Posterior cingulate gyrus (tissue), 11 donors: ENCODE measurements at regions not wholly inside any gene's neighbourhood (a gene's known extent, or its start where the extent isn't known, plus 50 kb on each side); places are given as distances from the start of the nearest gene placed in this dataset.

Source experiments
- DNase-seq, 10 donors: peaks; one replicate each; pipeline versions ENCODE4 v3.0.0 to v3.0.0-alpha.2; 2020 to 2021; ENCODE audit warnings: mixed read lengths in 3 of 10
- intact Hi-C: fragments of 100-400 bp; cut with DNase I; formaldehyde crosslinking; loops from one replicate; pipeline ENCODE4 v1.15.1; 2023

DNA sequence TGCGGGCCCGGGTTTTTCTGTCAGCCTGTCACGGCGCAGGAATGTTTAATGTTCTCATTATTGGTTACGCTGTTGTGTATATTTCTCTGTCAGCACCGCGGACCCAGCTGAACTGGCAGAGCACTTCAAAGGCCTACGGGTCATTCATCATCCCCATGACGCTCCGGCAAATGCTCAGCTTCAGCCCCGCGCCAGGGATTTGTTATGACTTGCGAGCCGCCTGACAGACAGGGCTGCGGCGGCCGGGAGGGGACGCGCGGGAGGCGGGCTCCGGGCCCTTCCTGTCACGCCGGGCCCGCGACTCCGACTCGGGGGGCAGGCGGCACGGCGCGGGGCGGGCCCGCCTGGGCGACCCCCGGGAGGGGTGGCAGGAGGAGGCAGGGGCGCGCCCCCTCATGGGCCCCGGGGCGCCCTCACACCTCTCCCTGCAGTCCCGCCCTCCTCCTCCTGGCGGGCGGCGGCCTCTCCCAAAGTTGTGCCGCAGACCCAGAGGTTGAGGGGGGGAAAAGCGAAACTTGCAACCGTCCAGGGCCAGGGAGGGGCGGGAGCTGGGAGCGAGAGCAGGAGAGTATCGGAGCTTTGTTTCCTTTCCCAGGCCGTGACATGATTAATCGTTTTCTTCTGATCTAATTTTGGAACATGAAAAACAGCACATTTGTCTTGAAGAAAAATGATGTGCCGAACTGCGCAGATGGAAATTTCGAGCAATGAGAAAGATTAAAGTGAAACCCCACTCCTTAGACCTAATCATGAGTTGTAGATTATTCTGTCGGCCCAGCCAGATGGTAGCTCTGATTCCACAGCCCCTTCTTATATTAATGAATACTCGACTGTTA, 59.3 kb upstream of the COMTD1 start:
- intact Hi-C loops: no loop called here
- DNase-seq: peak; percentile 26 to 93 (median 60)

DNA sequence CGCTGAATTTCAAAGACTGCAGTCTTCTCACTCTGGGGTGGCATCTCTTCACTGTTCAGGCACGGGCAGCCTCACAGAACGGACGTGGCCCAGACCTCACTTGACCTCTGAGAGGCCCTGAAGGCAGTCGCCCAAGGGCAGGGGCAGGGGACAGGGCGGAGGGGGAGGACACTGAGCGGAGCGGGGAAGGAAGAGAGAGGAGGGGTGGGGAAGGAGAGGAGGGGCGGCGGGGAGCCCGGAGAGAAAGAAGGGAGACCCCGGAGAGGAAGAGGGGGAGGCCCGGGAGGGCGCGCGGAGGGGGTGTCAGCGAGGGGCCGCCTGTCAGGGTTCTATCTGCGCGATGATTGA, 58.7 kb upstream of the COMTD1 start:
- no peak for DNase-seq

DNA sequence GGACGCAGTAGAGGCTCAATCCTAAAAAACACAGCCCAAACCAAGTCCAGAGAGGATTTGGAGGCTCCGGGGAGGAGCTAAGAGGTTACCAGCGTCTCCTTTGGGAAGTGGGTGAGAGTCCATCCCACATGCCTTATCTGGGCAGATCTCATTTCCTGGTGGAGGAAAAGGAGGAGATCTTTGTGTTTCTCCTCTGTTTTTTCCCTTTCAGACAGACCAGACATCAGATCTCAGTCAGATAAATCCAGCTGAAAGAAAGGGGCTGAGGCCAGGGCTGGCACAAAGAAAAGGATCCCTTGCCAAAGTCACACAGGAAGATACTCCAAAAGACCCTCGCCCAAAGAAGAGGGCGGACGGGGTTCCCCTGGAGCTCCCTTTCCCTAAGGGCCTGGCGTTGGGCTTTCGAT, 58.3 kb upstream of the COMTD1 start:
- intact Hi-C loops: no loop called here
- no peak for DNase-seq

More for the DNA sequence above, 58.7 kb upstream of the COMTD1 start:
- intact Hi-C loops: no loop called here

DNA sequence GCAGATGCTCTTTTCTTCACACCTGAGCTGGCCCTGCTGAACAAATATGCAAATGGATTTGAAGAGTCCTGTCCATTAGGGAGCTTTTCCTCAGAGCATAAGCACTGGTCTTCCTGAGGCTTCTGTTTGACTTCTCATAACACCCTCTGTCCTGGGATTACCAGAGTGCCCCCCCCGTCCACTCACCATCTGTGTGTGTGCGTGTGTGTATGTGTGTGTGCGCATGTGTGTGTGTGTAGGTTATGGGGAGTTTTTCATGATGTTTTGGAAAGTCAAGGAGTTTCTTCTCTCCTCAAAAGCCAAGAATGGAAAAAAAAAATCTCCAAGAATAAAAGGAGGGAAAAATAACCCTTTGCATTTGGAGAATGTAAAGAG, 57.7 kb upstream of the COMTD1 start:
- intact Hi-C loops: no loop called here
- no peak for DNase-seq

DNA sequence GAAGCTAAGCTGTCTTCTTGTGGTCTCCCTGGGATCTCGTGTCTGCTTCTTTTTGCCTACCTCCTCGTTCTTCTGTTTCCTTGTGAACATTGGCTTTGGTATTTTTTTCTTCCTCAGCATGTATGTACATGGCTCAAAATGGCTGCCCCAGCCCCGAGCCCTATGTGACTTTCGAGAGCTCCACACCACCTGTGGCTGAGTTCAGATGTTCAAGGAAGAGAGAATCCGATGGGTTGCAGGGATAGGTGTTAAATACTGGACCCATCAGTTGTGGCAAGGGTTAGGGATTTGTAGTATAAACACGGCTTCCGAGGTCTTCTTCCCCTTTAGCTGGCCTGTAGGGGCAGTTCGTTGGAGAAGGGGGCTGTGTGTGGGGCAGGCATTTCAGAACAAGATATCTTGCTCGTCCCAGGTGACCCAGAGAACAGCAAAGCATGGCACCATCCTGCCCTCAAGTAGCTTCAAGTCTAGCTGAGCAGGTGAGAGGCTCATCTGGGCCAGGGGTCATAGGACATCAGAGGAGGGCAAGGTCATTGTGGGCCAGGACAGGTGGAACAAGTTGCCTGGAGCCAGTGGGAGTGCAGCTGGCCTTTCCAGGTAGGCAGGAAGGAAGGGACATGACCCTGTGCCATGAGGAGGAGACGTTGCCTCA, 57.2 kb upstream of the COMTD1 start:
- intact Hi-C loops: no loop called here
- no peak for DNase-seq

DNA sequence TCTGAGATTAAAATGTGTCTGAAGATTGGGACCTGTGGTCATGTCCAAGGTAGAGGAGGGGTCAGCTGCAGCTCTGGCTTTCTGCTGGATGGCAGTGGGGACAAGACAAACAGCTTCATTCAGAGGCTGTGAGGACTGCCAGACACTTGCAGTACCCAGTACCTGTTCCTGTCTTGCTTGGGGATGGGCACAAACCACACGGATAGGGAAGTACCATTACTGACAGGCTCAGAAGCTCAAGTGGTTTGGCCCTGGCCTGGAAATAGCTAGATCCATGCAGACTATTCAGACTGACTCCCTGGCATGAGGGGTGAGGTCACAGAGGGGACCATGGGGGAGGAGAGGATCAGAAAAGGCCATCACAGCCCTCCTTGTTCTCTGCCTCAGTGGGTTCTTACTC, 56.0 kb upstream of the COMTD1 start:
- intact Hi-C loops: no loop called here
- DNase-seq: no peak

DNA sequence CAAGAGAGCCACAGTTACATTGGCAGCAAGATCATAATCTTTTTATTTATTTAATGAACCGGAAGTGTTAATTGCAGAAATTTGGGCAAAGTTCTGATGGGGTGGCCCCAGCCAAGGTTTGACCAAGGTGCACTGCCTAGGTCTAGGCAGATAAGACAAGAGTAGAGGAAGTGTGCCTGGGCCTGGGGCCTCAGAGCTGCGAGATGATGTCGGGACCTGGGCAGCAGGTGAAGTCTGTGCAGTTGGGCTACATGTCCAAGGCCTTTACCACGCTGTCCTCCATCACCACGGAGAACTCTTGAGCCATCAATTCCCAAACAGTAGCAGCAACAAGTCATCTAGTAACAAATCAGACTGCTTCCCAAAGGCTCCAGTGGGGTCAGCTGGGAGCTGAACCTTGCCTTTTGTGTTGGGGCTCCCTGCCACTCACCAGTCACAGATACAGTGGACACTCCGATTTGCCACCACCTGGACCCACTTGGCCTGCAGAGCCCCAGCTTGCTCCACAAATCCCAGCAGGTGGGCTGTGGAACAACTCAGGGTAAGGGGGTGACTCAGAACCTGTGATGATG, 52.5 kb upstream of the COMTD1 start:
- DNase-seq: peak in 1 of 10 donors; percentile 55
- intact Hi-C loops: no loop called here

DNA sequence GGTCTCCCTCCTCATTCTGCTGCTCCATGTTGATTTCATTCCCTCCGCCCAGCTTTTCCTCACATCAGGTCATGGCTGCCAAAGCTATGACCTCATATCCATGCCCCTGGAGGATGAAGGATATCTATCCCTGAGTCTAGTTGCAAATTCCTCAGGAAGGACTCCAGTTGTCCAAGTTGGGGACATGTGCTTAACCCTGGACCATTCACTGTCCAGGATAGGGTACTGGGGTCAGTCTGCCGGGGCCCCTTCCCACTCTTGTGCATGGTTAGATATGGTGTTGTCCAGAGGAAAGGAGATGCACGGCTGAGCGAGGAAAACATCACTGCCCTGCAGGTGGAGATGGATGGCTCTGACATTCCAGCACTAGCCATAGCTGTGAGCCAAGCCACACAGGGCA, 51.9 kb upstream of the COMTD1 start:
- intact Hi-C loops: no loop called here
- peak in 1 of 10 donors; percentile 52 for DNase-seq

DNA sequence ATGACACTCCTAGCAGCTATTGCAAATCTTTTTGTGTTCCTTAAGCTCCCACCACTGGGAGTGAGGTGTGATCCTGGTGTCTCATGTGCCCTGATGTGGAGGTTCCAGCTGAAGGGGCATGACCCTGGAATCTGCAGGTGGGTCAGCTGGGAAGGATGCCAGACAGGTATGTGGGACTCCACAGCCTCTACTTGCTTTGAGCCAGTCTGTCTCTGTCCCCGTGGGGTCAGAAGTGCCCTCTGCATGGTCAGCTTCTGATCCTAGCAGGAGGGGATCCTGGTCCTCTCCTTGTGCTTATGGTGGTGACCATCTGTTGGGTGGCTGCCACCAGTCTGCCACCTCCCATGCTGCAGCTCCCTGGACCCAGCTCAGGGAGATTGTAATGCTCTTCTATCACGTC, 51.1 kb upstream of the COMTD1 start:
- intact Hi-C loops: no loop called here
- peak in 1 of 10 donors; percentile 34 for DNase-seq
